ENCODE measurements at regions not wholly inside any gene's neighbourhood (a gene's known extent, or its start where the extent isn't known, plus 50 kb on each side); places are given as distances from the start of the nearest gene placed in this dataset.

- TF ChIP-seq CTCF (IDR thresholded peaks at IDR 0.05; ENCODE audit: poor library complexity) (no peak), EZH2 (IDR thresholded peaks at IDR 0.05; ENCODE audit: borderline replicate concordance) (no peak), EZH2phosphoT487 (IDR thresholded peaks at IDR 0.05; ENCODE audit: low read depth, severe bottlenecking, unreplicated experiment) (no peak)
Observed at GRCh38 chr2:150693556-150693955, 206.1 kb upstream of the RND3 start.
